NCI-H524 (cell line): ENCODE measurements at regions not wholly inside any gene's neighbourhood (a gene's known extent, or its start where the extent isn't known, plus 50 kb on each side); places are given as distances from the start of the nearest gene placed in this dataset.
"Not testable (repeated sequence)": the region's sequence is repeated elsewhere in the genome, so short reads cannot be mapped to it uniquely, and the experiment has no call there.

Source experiments
- DNase-seq, 2 experiments: peaks; one replicate each; lab custom pipeline; 2025; lab: John Stamatoyannopoulos, UW

DNA sequence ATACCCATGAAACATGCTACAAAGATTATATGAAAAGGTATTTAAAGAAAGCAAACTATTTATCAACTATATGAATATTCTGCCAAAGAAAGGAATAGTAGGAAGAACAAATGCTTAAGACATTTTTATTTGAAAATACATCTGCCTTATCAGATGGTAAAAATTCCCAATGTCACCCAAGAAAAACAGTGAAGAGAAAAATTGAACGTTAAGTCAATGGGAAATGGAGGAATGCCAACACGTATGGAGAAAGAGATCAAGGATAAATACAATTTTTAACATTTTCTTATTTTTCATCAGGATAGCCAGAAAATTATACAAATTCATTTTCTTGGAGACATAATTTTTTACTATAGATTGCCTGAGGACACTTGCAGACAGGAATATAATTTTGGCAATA lies 394.2 kb downstream of the ZEB2 start:
- no peak for DNase-seq

DNA sequence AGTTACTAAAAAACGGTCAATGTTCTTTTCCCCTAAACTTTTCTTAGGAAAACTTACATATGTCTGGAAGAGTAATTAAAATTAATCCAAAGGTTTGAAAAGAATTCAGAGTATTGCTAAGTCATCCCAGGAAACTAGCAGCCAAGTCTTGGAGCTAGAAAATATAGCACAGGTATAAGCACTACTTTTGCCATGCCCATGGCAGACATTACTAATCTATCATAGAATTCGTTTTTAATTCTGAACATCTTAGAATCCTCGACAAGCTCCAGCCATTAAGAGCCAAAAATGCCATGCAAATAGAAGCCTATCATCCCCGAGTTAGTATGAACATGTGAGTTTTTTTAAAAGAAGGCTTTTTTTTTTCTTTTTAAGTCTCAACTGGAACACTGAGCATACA lies 395.0 kb downstream of the ZEB2 start:
- DNase-seq: no peak

DNA sequence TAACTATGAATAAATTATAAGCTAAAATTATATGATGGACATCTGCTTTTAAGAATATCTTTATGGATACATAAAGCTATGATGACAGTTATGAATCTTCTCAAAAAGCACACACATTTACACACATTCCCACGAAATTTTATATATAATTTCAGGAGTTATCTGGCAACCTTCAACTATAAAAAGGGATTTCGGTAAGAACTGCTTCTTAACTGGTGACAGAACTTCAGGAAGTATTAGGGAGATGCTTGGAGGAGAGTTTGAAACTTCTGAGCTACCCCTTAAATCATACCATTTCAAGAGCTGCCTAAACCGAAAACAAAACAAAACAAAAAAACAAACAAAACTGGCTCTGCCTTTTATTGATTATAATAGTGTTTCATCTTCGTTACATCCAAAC lies 399.4 kb downstream of the ZEB2 start:
- no peak for DNase-seq

- no peak for DNase-seq
Measured at GRCh38 chr2:144117086-144117485, 402.8 kb downstream of the ZEB2 start.

DNA sequence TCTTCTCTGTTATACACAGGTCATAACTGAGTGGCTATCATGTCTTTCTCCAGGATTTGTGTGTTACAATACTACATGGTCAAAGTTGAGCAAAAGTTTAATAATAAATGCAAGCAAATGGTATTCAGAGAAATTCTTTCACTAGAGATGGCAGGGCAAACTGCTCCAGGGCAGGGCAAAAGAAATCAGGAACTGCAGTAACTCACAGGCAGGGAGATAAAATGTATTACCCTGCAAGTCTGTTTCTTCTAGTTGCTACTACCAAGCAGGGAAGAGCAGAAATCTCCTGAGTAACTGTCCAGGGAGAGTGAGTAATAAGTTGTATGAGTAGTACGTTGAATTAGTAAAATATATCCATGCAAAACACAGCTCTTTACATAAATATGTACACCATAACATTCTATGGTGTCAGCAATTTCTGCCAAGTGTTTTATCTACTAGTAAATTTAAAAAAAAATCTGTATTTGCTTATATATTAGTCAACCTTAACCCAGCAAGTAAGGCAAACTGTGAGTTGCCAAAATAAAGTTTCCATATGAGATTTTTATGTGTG lies 404.1 kb downstream of the ZEB2 start:
- no peak for DNase-seq

- no peak for DNase-seq
Measured at GRCh38 chr2:144114760-144115159, 405.2 kb downstream of the ZEB2 start.

- DNase-seq: no peak
Measured at GRCh38 chr2:144111437-144111836, 408.5 kb downstream of the ZEB2 start.

GRCh38 chr2:144106104-144106503 lies 413.8 kb downstream of the ZEB2 start:
- DNase-seq: not testable (repeated sequence)

DNA sequence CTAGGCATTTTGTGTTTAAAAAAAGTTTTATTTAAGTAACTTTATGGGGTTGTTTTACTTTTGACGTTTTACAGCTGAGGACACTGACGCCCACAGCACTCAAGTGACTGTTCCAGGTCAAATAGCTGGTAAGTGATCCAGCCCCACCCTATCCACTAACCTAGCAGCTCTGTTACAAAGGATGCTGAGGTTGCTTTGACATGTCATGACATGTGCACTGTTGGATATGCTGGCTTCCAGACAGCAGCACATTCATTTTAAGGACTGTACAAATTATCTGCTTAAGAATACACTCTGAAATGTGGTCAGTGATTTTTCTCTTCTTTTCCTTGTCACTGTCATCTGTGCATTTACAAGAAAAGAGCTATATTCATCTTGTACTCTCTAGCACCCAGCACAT lies 417.5 kb downstream of the ZEB2 start:
- DNase-seq: no peak

- no peak for DNase-seq
Measured at GRCh38 chr2:144099780-144100377, 420.0 kb downstream of the ZEB2 start.

- no peak for DNase-seq
Measured at GRCh38 chr2:144099340-144099739, 420.6 kb downstream of the ZEB2 start.

- no peak for DNase-seq
Measured at GRCh38 chr2:144097440-144098225, 422.3 kb downstream of the ZEB2 start.

DNA sequence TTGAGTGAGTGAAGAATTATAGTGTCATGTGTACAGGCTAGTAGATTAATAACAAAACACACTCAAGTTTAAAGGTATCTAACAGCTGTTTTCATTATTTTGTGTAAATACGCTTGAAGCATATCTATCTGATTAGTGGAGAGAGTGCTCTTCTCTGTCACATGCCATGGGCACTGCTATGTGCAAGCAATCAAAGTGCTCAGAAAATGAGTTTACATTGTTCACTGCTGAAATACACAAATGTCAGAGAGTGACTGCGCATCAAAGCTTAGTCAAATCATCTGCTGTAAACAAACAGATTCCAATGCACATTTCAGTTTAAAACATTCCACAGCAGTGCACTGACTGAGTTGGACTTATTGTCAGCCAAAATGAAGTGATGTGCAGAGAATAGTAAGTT lies 423.4 kb downstream of the ZEB2 start:
- no peak for DNase-seq

GRCh38 chr2:144094408-144095151 lies 425.3 kb downstream of the ZEB2 start:
- peak in 1 of 2 experiments; percentile 1 for DNase-seq

DNA sequence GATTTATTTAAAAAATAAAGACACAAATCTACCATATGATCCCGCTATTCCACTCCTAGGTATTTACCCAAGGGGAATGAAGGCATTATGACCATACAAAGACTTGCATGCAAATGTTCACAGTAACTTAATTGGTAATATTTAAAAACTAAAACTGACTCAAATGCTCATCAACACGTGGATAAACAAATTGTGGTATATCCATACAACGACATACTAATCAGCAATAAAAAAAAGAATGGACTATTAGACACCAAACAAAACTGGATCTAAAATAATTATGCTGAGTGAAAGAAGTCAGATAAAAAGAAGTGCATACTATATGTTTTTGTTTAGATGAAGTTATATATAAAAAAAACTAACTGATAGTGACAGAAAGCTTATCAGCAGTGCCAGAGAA lies 428.3 kb downstream of the ZEB2 start:
- DNase-seq: no peak

DNA sequence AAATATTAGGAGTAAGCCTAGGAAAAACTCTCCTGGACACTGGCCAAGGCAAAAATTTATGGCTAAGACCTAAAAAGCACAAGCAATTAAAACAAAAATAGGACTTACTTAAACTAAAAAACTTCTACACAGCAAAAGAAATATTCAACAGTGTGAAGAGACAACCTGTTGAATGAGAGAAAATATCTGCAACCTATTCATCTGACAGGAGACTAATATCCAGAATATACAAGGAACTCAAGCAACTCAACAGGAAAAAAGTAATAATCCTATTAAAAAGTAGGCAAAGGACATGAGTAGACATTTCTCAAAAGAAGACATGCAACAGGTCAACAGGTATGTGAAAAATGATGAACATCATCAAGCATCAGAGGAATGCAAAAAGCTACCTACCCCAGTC lies 431.1 kb downstream of the ZEB2 start:
- no peak for DNase-seq

DNA sequence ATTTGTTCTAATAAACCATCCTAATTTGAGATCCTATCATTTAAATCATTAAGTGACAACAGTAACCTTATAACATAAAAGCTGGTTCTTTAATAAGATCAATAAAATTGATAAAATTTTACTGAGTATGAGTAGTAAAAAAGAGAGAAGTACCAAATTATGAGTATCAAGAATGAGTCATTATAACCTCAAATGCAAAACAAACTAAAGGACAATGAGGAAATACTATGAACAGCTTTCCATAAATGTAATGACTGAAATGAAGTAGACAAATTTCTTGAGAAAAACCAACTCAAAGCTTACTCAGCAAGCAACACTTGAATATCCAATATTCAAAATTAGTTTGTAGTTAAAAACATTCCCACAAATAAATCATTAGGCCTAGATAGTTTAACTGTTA lies 433.0 kb downstream of the ZEB2 start:
- DNase-seq: no peak

DNA sequence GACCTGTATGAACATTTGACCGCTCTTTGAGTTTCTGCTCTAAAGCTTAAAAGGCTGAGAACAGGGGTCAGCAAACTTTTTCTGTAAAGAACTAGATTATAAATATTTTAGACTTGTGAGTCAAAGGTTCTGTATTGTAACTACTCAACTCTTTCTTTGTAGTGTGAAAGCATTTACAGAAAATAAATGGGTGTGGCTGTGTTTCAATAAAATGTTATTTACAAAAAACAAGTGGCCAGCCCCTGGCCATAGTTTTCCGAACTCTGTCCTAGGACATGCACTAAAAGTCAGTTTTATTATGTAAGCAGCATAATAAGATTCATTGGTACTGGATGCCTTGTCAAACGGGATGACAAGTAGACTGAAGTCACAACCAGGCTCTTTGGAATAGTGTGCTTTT lies 434.9 kb downstream of the ZEB2 start:
- DNase-seq: no peak

DNA sequence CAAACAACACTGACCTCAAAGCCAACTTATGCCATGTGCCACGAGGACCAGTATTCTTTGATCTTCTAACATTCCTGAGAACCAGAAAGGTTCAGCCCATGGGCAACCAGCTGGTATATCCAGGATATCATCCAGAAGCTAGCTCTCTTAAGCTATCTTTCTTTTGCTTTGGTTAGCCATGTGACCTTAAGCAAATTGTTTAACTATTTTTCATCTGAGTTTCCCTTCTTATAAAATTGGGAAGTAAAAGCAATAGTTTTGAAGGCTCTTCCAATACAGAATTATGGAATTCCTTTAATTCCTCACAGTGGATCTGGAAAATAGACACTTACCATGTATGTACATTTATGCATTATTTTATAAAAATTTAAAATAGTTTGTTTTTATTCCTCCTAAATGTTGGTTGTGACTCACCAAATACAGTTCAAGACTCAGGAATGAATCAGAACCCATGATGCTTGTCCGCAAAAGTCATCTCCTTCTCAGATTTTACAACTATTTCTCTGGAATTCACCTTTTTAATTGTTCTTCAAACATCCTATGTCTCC lies 435.7 kb downstream of the ZEB2 start:
- no peak for DNase-seq

- no peak for DNase-seq
Measured at GRCh38 chr2:144083211-144083610, 436.7 kb downstream of the ZEB2 start.

DNA sequence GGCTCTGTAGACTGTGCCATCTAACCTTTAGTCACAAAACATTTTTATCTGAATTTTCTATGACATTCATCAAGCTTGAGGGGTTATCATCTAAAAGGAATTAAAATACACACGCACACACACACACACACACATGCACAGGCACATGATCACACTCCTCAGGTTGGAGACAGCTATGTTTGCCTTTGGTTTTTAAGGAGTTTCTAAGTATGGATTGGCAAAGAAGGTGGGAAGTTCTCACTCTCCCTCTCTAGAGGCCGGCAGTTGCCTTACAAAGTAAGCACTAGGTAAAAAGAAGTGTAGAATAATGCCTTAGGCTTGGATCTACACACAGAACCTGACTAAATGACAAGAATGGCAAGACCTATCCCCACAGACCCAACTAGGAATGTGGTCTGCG lies 437.1 kb downstream of the ZEB2 start:
- DNase-seq: no peak

GRCh38 chr2:144082327-144082726 lies 437.6 kb downstream of the ZEB2 start:
- no peak for DNase-seq

DNA sequence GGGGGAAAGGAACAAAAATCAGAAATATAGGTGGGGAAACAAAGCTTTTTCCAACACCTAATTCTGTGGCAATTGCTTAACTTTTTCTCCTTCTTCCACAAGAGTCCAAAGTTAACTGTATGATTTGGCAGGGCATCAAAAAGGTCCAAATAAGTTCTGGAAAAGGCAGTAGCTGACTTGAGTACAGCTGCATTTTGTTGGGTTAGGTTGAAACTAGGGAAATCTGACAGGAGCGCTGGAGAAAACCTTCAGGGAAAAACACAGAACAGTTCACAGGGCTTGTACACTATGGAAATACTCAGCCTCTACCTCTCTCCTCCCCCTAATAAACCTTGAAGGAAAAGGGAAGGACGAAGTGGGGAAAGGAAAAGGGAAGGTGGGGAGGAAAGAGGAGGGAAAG lies 438.6 kb downstream of the ZEB2 start:
- DNase-seq: no peak
